ENCODE measurements at regions not wholly inside any gene's neighbourhood (a gene's known extent, or its start where the extent isn't known, plus 50 kb on each side); places are given as distances from the start of the nearest gene placed in this dataset.

- CTCF ChIA-PET = no interaction called here
- TF ChIP-seq NFE2L2 (IDR thresholded peaks at IDR 0.05; ENCODE audit: low read depth, low read length) = no peak
- no peak for TF ChIP-seq POLR2A (IDR thresholded peaks at IDR 0.05; ENCODE audit: low read depth, low read length)
- TF ChIP-seq RAD21 (IDR thresholded peaks at IDR 0.05; ENCODE audit: low read length) = no peak
- TF ChIP-seq BHLHE40 (IDR thresholded peaks at IDR 0.05; ENCODE audit: low read depth, low read length) = no peak
- no peak for TF ChIP-seq CHD1 (IDR thresholded peaks at IDR 0.05; ENCODE audit: low read depth, low read length)
- TF ChIP-seq MAFK (IDR thresholded peaks at IDR 0.05; ENCODE audit: low read depth, low read length) = no peak
- no peak for TF ChIP-seq SMC3 (IDR thresholded peaks at IDR 0.05; ENCODE audit: low read depth, low read length)
- TF ChIP-seq MXI1 (IDR thresholded peaks at IDR 0.05; ENCODE audit: borderline replicate concordance, low read depth, low read length) = no peak
- TF ChIP-seq RFX5 (IDR thresholded peaks at IDR 0.05; ENCODE audit: low read depth, low read length) = no peak
- no peak for TF ChIP-seq FOS (IDR thresholded peaks at IDR 0.05; ENCODE audit: low read depth, low read length)
- TF ChIP-seq RCOR1 (IDR thresholded peaks at IDR 0.05; ENCODE audit: insufficient replicate concordance, low read length) = no peak
- no peak for TF ChIP-seq CEBPB (IDR thresholded peaks at IDR 0.05; ENCODE audit: low read depth, low read length)
- Histone ChIP-seq H2BK15ac (ENCODE audit: low read depth, low read length) (no peak overlapping the region), H2BK120ac (ENCODE audit: low read depth, low read length) (no peak overlapping the region), H3K14ac (replicated peaks; ENCODE audit: low read depth, low read length) (no peak overlapping the region), H3K9me3 (ENCODE audit: control insufficient read depth, insufficient read depth, low read length) (no peaks in the 10 kb centered on the region; the same call in 1 of the 2 replicates), H2AK5ac (ENCODE audit: low read depth, low read length) (no peak overlapping the region), H3K23ac (ENCODE audit: low read depth, low read length) (no peak overlapping the region), H3K4ac (ENCODE audit: low read depth, low read length) (no peak overlapping the region), H3K56ac (ENCODE audit: extremely low read depth, insufficient read depth, low read length) (no peak overlapping the region), H3K4me2 (ENCODE audit: low read depth, low read length) (no peak overlapping the region), H3K4me3 (ENCODE audit: insufficient read depth, low read depth, low read length) (no peak overlapping the region), H3K79me1 (ENCODE audit: low read depth in 1 of 2, low read length in 2 of 2) (no peaks in the 10 kb centered on the region), H2AK9ac (replicated peaks; ENCODE audit: low read depth, low read length, poor library complexity) (no peak overlapping the region), H3K36me3 (ENCODE audit: control insufficient read depth, insufficient read depth, low read length) (no peaks in the 10 kb centered on the region), H4K8ac (ENCODE audit: low read depth in 2 of 2, low read length in 2 of 2) (no peak overlapping the region), H4K5ac (ENCODE audit: low read depth, low read length) (no peak overlapping the region), H3K27me3 (ENCODE audit: control insufficient read depth, insufficient read depth, low read length) (no peaks in the 10 kb centered on the region), H4K20me1 (ENCODE audit: insufficient read depth, low read length) (no peaks in the 10 kb centered on the region), H3K18ac (ENCODE audit: low read depth, low read length) (no peak overlapping the region), H2BK20ac (ENCODE audit: low read depth, low read length) (no peak overlapping the region), H3K9ac (ENCODE audit: low read depth, low read length) (no peak overlapping the region), H2BK5ac (ENCODE audit: low read depth, low read length, poor library complexity, severe bottlenecking) (no peak overlapping the region), H2AFZ (replicated peaks; ENCODE audit: low read length, poor library complexity) (no peak overlapping the region), H3K9me1 (ENCODE audit: insufficient read depth, low read length) (no peaks in the 10 kb centered on the region), H4K91ac (ENCODE audit: insufficient read depth, low read depth, low read length) (no peak overlapping the region), H3K27ac (ENCODE audit: insufficient read depth, low read length) (no peak overlapping the region), H3K4me1 (ENCODE audit: control insufficient read depth, insufficient read depth, low read length) (no peaks in the 10 kb centered on the region)
- no peak for ATAC-seq (ENCODE audit: low read depth)
- intact Hi-C loops (cut with micrococcal nuclease) (no loop called here), in situ Hi-C loops (cut with MboI; ENCODE audit: low sequenced_read_pairs) (no loop called here), dilution Hi-C loops (cut with HindIII; ENCODE audit: low sequenced_read_pairs, unreplicated experiment) (no loop called here)
- POLR2A ChIA-PET (ENCODE audit: unreplicated experiment) = no interaction called here
- no peak for DNase-seq
- no CpG with 5 or more reads among the region's 2 CpGs for WGBS, 2 experiments (ENCODE audit: extremely low coverage in 2 of 2, insufficient read length in 1 of 2)
- no TSS peak for BruUV-seq (replicated peaks)
Observed at GRCh38 chr7:145065473-145065872, 229.6 kb upstream of the TPK1 start.

Measured in IMR-90 (cell line).